Natural killer cell (primary cell): ENCODE measurements at regions not wholly inside any gene's neighbourhood (a gene's known extent, or its start where the extent isn't known, plus 50 kb on each side); places are given as distances from the start of the nearest gene placed in this dataset.

Source experiments
- ATAC-seq, 3 donors: fragments of 150-1000 bp in 2 of 3; fragments of 200-7000 bp in 1 of 3; cut with Tn5 transposase; 1 replicate in 1 of 3; 2 replicates in 2 of 3; pipeline ENCODE4 v1.10.0; 2021; ENCODE audit warnings: mild to moderate bottlenecking in 2 of 3, moderate library complexity in 2 of 3
- DNase-seq, 2 donors: peaks; one replicate each; pipeline versions ENCODE4 v3.0.0 to v3.0.0-alpha.2; 2013 to 2021; ENCODE audit warnings: mixed read lengths in 1 of 2
- H3K27ac ChIP-seq: one replicate; pipeline ENCODE4 v1.5.1; 2013; ENCODE audit warnings: mild to moderate bottlenecking, low read length
- H3K27me3 ChIP-seq: one replicate; pipeline ENCODE4 v1.6.1; 2013; ENCODE audit warnings: low read length; ENCODE audit not compliant: control insufficient read depth, insufficient read depth
- H3K36me3 ChIP-seq: one replicate; pipeline ENCODE4 v1.6.1; 2013; ENCODE audit warnings: low read length; ENCODE audit not compliant: control insufficient read depth, insufficient read depth
- H3K4me1 ChIP-seq: one replicate; pipeline ENCODE4 v1.6.1; 2013; ENCODE audit warnings: low read length; ENCODE audit not compliant: control insufficient read depth, insufficient read depth
- H3K4me3 ChIP-seq: one replicate; pipeline ENCODE4 v1.5.1; 2013; ENCODE audit warnings: low read length
- H3K9me3 ChIP-seq: one replicate; pipeline ENCODE4 v1.6.1; 2013; ENCODE audit warnings: low read length; ENCODE audit not compliant: control insufficient read depth, insufficient read depth
- H3K27ac Mint-ChIP-seq, 2 donors: one replicate each; pipeline ENCODE4 v1.8.0; 2022; ENCODE audit warnings: mild to moderate bottlenecking in 2 of 2, mixed read lengths in 2 of 2, moderate library complexity in 1 of 2
- H3K27me3 Mint-ChIP-seq, 2 donors: one replicate each; pipeline ENCODE4 v1.8.0; 2022; ENCODE audit warnings: low read depth in 2 of 2, mixed read lengths in 2 of 2
- H3K36me3 Mint-ChIP-seq: one replicate; pipeline ENCODE4 v1.8.0; 2022; ENCODE audit warnings: mixed read lengths
- H3K4me1 Mint-ChIP-seq, 2 donors: one replicate each; pipeline ENCODE4 v1.8.0; 2022; ENCODE audit warnings: mixed read lengths in 2 of 2
- H3K4me3 Mint-ChIP-seq: one replicate; pipeline ENCODE4 v1.8.0; 2022; ENCODE audit warnings: mild to moderate bottlenecking, moderate library complexity, mixed read lengths
- H3K9me3 Mint-ChIP-seq, 2 donors: one replicate each; pipeline ENCODE4 v1.8.0; 2022; ENCODE audit warnings: mixed read lengths in 2 of 2
- CTCF ChIP-seq: fragments of 200-600 bp; IDR thresholded peaks from one replicate; pipeline ENCODE4 v1.8.0; 2022; ENCODE audit warnings: antibody characterized with exemption
- WGBS: methylation state at CpG from one replicate; pipeline ENCODE4 v1.1.7; 2013; ENCODE audit warnings: missing lambda C conversion rate; ENCODE audit not compliant: insufficient coverage; 5-methylcytosine and 5-hydroxymethylcytosine counted together
- intact Hi-C: fragments of 100-400 bp; cut with micrococcal nuclease; formaldehyde crosslinking; loops from one replicate; pipeline ENCODE4 v1.14.2; 2022

- H3K27me3 ChIP-seq, result no peaks in the 10 kb centered on the region
- Mint-ChIP-seq H3K9me3 (no peaks in the 10 kb centered on the region), H3K27ac (no peak overlapping the region), H3K4me3 (no peak overlapping the region), H3K4me1 (peaks cover 0 to 13% of the 10 kb centered on the region in 2 donors), H3K27me3 (peaks cover 8 to 12% of the 10 kb centered on the region in 2 donors), H3K36me3 (no peaks in the 10 kb centered on the region)
- no peak for TF ChIP-seq CTCF
- DNase-seq, result no peak
- intact Hi-C loops, result no loop called here
- WGBS, result 48% methylated on average over 6 of the region's 6 CpGs
- H3K4me1 ChIP-seq, result no peaks in the 10 kb centered on the region
- no peak overlapping the region for H3K4me3 ChIP-seq
- H3K9me3 ChIP-seq, result no peaks in the 10 kb centered on the region
- no peak for ATAC-seq
- H3K36me3 ChIP-seq, result no peaks in the 10 kb centered on the region
- no peak overlapping the region for H3K27ac ChIP-seq
These were observed 362.4 kb downstream of the CYRIA start for GRCh38 chr2:16303273-16303577.

- intact Hi-C loops, result no loop called here
- ATAC-seq, result no peak
These were observed 362.3 kb downstream of the MYCN start for GRCh38 chr2:16302431-16303272.

GRCh38 chr2:16301961-16302360 lies 361.6 kb downstream of the MYCN start:
- Histone ChIP-seq H3K27ac (no peak overlapping the region), H3K4me3 (no peak overlapping the region), H3K36me3 (no peaks in the 10 kb centered on the region), H3K27me3 (no peaks in the 10 kb centered on the region), H3K4me1 (no peaks in the 10 kb centered on the region), H3K9me3 (no peaks in the 10 kb centered on the region)
- ATAC-seq (no peak), DNase-seq (no peak)
- H3K4me3 Mint-ChIP-seq, result no peak overlapping the region
- WGBS, result 92% methylated on average over 2 of the region's 2 CpGs
- intact Hi-C loops, result no loop called here
- peaks cover 0 to 13% of the 10 kb centered on the region in 2 donors for H3K4me1 Mint-ChIP-seq
- no peaks in the 10 kb centered on the region for H3K9me3 Mint-ChIP-seq
- H3K27me3 Mint-ChIP-seq, result peaks cover 8 to 12% of the 10 kb centered on the region in 2 donors
- TF ChIP-seq CTCF, result no peak
- no peaks in the 10 kb centered on the region for H3K36me3 Mint-ChIP-seq
- no peak overlapping the region for H3K27ac Mint-ChIP-seq

More at GRCh38 chr2:16302431-16303272, 362.3 kb downstream of the MYCN start:
- Mint-ChIP-seq H3K27ac (no peak overlapping the region), H3K4me1 (peaks cover 0 to 13% of the 10 kb centered on the region in 2 donors), H3K36me3 (no peaks in the 10 kb centered on the region), H3K9me3 (no peaks in the 10 kb centered on the region), H3K27me3 (peaks cover 8 to 12% of the 10 kb centered on the region in 2 donors), H3K4me3 (no peak overlapping the region)
- H3K27ac ChIP-seq, result no peak overlapping the region
- WGBS, result 47% methylated on average over 10 of the region's 11 CpGs
- H3K9me3 ChIP-seq, result no peaks in the 10 kb centered on the region
- H3K4me3 ChIP-seq, result no peak overlapping the region
- TF ChIP-seq CTCF, result no peak
- H3K4me1 ChIP-seq, result no peaks in the 10 kb centered on the region
- H3K27me3 ChIP-seq, result no peaks in the 10 kb centered on the region
- H3K36me3 ChIP-seq, result no peaks in the 10 kb centered on the region
- DNase-seq, result no peak

- Mint-ChIP-seq H3K4me1 (peaks cover 0 to 12% of the 10 kb centered on the region in 2 donors), H3K27me3 (peaks cover 0 to 6% of the 10 kb centered on the region in 2 donors), H3K9me3 (no peaks in the 10 kb centered on the region), H3K27ac (no peak overlapping the region), H3K36me3 (no peaks in the 10 kb centered on the region), H3K4me3 (no peak overlapping the region)
- ATAC-seq, result no peak
- TF ChIP-seq CTCF, result no peak
- Histone ChIP-seq H3K36me3 (no peaks in the 10 kb centered on the region), H3K27me3 (no peaks in the 10 kb centered on the region), H3K9me3 (no peaks in the 10 kb centered on the region), H3K27ac (no peak overlapping the region), H3K4me1 (no peaks in the 10 kb centered on the region), H3K4me3 (no peak overlapping the region)
- intact Hi-C loops, result no loop called here
- no peak for DNase-seq
- 87% methylated on average over 3 of the region's 3 CpGs for WGBS
These were observed 358.5 kb downstream of the MYCN start for GRCh38 chr2:16298866-16299265.
